NCI-H526 treated with DMSO at 0.1 percent for 48 hours (cell line): ENCODE measurements at regions not wholly inside any gene's neighbourhood (a gene's known extent, or its start where the extent isn't known, plus 50 kb on each side); places are given as distances from the start of the nearest gene placed in this dataset.

Source experiments
- DNase-seq: peaks from one replicate; lab custom pipeline; 2025; lab: John Stamatoyannopoulos, UW

GRCh38 chr1:175826705-175827104, 83.3 kb upstream of the TNR start:
- DNase-seq, result no peak

GRCh38 chr1:175824079-175824478, 80.7 kb upstream of the TNR start:
- DNase-seq, result no peak

- no peak for DNase-seq
Measured at GRCh38 chr1:175823406-175823805, 80.0 kb upstream of the TNR start.

GRCh38 chr1:175822580-175822979, 79.2 kb upstream of the TNR start:
- DNase-seq, result no peak

DNA sequence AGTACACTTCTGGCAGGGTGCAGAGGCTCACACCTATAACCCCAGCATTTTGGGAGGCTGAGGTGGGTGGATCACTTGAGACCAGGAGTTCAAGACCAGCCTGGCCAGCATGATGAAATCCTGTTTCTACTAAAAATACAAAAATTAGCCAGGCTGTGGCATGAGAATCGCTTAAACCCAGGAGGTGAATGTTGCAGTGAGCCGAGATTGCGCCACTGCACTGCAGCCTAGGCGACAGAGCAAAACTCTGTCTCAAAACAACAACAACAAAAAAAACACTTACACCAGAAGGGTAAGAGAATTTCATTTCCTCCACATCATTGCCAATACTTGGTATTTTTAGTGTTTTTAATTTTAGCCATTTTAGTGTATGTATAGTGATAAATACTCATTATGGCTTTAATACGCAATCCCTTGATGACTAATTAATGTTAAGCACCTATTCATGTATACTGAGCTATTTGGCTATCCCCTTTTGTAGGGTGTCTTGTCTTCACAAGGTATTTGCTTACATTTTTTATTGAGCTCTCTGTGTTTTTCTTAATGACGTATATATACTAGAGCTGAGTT, 77.1 kb upstream of the TNR start:
- DNase-seq, result no peak

DNA sequence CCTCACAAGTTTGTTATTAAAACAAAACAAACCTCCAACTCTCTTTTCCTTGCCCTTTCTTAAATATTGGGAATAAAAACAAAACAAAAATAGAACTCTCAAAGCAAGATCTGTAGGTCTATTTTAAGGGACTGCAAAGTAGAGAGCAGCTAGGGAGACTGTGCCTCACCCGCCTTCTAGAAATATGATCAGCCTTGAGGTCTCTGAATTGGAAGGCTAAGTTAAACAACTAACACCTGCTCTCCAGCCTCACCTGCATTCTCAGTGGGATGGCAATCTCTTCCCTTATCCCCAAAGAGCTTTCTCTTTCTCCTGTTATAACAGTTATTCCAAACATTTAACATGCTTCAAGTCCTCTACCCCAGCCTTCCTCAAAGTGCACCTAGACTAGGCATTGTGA, 75.5 kb upstream of the TNR start:
- DNase-seq, result no peak

DNA sequence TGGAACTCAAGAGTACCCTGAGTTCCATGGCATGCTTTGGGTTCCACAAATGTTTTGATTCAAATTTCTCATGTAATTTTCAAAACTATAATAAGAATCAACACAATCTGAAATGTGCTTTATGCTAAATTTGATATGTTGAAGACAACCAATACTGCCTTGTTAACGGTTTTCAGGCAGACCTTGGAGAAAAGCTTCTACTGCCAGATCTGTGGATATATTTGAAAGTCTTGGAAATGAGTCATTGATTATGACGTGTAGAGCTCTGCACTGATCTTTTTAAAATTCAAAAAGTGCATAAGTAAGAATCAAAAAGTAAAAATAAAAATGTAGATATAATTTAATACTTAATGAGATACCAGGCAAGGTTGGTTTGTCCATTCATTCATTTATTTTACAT, 74.0 kb upstream of the TNR start:
- DNase-seq, result no peak

- no peak for DNase-seq
Measured at GRCh38 chr1:175814885-175815284, 71.5 kb upstream of the TNR start.

GRCh38 chr1:175812936-175813335, 69.5 kb upstream of the TNR start:
- no peak for DNase-seq

GRCh38 chr1:175810305-175810704, 66.9 kb upstream of the TNR start:
- no peak for DNase-seq

- DNase-seq, result no peak
Measured at GRCh38 chr1:175808999-175809398, 65.6 kb upstream of the TNR start.

DNA sequence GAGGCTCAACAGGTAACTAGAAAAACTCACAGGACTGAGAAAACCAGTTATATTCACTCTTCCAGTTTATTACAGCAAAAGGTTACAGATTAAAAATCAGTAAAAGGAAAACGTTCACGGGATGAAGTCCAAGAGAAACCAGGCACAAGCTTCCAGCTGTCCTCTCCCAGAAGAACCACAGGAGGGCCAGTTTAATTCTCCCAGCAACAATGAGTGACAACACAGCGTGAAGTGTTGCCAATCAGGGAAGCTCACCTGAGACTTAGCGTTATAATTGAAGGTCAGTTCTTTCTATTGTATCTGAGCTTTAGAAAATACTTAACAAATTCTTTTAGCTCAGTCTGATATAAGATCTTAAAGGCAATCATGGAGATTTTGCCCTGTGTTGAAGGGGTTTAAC, 65.2 kb upstream of the TNR start:
- DNase-seq, result no peak

DNA sequence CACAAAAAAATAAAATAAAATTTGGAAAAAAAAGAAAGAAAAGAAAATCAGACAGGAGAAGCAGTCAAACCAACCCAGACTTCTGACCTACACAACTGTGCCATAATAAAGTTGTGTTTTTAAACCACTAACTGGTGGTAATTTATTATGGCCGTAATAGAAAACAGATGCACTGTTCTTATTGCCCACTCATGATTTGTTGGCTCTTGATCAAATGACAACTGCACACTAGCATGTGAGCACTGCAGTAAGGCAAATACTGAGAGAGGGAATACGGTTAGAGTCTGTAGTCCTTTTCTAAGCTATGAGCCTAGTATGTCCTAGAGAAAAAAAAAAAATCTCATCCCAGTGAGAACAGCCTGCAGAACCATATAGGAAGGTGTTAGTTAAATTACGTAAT, 61.2 kb upstream of the TNR start:
- no peak for DNase-seq

DNA sequence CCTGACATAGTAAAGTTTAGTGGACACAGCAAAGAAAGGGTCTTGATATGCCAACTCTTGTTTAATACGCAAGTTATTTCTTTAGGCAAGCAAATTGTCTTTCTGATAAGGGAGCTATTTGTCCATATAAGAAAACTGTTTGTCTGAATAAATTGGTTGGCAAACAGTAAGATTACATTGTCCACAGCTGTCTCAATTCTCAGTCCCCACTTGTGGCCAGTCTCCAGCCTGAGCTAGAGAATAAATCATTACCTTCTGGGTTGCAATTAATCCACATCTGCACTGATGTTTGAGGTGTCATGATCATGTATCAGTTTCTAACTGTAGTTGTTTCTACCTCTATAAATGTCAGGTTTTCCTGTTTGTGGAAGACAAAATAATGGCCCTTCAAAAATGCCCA, 60.0 kb upstream of the TNR start:
- DNase-seq, result no peak

- no peak for DNase-seq
Measured at GRCh38 chr1:175802407-175803123, 59.2 kb upstream of the TNR start.

- DNase-seq, result no peak
Measured at GRCh38 chr1:175801979-175802378, 58.6 kb upstream of the TNR start.

DNA sequence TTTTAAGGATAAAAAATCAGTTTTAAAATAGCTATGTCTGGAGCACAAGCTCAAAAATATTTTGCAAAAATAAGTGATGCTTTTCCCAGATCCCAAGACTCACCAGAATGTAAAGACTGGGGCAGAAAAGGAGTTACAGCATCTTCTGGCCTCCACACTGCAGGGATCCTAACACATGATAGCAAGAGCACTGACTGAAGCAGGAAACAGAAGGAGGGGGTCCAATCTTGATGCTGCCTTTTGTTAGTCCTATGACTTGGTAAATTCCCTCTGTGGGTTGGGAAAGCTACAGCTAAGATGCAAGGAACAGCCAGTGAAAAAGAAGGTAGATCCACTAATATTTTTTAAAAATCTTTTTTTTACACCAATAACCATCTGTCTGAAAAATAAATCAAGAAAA, 54.2 kb upstream of the TNR start:
- no peak for DNase-seq

- DNase-seq, result no peak
Measured at GRCh38 chr1:175794586-175794985, 51.2 kb upstream of the TNR start.

DNA sequence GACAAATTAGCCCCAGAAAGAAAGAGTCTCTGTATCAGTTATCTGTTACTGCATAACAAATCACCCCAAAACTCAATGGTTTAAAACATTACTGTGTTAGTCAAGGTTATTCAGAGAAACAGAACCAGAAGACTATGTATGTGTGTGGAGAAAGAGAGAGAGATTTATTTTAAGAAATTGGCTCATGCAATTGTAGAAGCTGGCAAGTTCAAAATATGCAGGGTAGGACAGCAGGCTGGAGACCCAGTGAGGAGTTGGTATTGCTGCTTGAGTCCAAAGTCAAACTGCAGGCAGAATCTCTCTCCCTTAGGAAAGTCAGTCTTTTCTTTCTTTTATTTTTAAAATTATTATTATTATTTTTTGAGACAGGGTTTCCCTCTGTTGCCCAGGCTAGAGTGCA, 50.2 kb upstream of the TNR start:
- DNase-seq, result no peak
